Gastrocnemius medialis (tissue), 4 donors: ENCODE measurements at regions not wholly inside any gene's neighbourhood (a gene's known extent, or its start where the extent isn't known, plus 50 kb on each side); places are given as distances from the start of the nearest gene placed in this dataset.

Experiments
- POLR2A ChIP-seq, 2 donors: fragments of 450-650 bp; IDR thresholded peaks; one replicate each; pipeline ENCODE4 v1.6.1; 2017; ENCODE audit warnings: antibody characterized with exemption in 2 of 2, mild to moderate bottlenecking in 2 of 2, moderate library complexity in 2 of 2
- TF ChIP-seq, protein P1 (sequence below), 5 experiments: fragments of 450-650 bp in 3 of 5; fragments of 200-600 bp in 2 of 5; sonication (generic) in 2 of 5; IDR thresholded peaks in 4 of 5; conservative IDR thresholded peaks in 1 of 5; 1 replicate in 4 of 5; 2 replicates in 1 of 5; pipeline ENCODE4 v1.5.1; 2016 to 2019; ENCODE audit warnings: antibody characterized with exemption in 5 of 5, mild to moderate bottlenecking in 3 of 5, moderate library complexity in 3 of 5

DNA sequence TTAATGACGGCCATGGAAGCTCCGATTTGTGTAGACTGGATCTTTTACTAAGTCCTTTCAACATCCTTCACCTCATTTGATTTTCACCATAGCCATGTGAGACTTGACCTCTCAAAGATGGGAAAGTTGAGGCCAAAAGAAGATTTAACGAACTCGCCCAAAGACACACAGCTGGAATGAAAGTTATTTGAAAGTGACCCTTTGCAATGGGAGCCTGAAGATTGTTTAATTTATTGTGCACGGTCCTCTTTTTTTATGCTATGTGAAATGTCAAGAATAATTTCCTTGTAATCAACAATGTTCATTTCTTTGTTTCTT lies 58.0 kb upstream of the COPS8 start:
- no peak for TF ChIP-seq POLR2A (IDR thresholded peaks at IDR 0.05)
- TF ChIP-seq, protein P1, sequence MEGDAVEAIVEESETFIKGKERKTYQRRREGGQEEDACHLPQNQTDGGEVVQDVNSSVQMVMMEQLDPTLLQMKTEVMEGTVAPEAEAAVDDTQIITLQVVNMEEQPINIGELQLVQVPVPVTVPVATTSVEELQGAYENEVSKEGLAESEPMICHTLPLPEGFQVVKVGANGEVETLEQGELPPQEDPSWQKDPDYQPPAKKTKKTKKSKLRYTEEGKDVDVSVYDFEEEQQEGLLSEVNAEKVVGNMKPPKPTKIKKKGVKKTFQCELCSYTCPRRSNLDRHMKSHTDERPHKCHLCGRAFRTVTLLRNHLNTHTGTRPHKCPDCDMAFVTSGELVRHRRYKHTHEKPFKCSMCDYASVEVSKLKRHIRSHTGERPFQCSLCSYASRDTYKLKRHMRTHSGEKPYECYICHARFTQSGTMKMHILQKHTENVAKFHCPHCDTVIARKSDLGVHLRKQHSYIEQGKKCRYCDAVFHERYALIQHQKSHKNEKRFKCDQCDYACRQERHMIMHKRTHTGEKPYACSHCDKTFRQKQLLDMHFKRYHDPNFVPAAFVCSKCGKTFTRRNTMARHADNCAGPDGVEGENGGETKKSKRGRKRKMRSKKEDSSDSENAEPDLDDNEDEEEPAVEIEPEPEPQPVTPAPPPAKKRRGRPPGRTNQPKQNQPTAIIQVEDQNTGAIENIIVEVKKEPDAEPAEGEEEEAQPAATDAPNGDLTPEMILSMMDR (IDR thresholded peaks at IDR 0.05 in 4 of 5, conservative IDR thresholded peaks at IDR 0.05 in 1 of 5), result peak in 1 of 5 experiments; percentile 6
